Right lobe of liver (tissue), 6 donors: ENCODE measurements at regions not wholly inside any gene's neighbourhood (a gene's known extent, or its start where the extent isn't known, plus 50 kb on each side); places are given as distances from the start of the nearest gene placed in this dataset.

Experiments used
- ATAC-seq, 4 donors: fragments of 200-7000 bp; cut with Tn5 transposase; one replicate each; pipeline ENCODE4 v1.9.1; 2020; ENCODE audit warnings: mild to moderate bottlenecking in 4 of 4, moderate library complexity in 4 of 4
- DNase-seq, 3 donors: peaks; one replicate each; pipeline ENCODE4 v3.0.0-alpha.2; 2020
- H3K27ac ChIP-seq, 3 donors: fragments of 200-600 bp; one replicate each; pipeline ENCODE4 v1.8.0; 2022
- H3K27me3 ChIP-seq, 2 donors: fragments of 200-600 bp; one replicate each; pipeline ENCODE4 v1.8.0; 2022
- H3K36me3 ChIP-seq, 4 donors: fragments of 200-600 bp; sonication (generic) in 1 of 4; one replicate each; pipeline versions ENCODE4 v1.5.1 to v1.8.0; 2017 to 2022; ENCODE audit warnings: control low read depth in 1 of 4
- H3K4me1 ChIP-seq, 4 donors: fragments of 200-600 bp; sonication (generic) in 1 of 4; one replicate each; pipeline versions ENCODE4 v1.5.1 to v1.8.0; 2017 to 2022; ENCODE audit warnings: control low read depth in 1 of 4
- H3K4me3 ChIP-seq, 3 donors: fragments of 200-600 bp; one replicate each; pipeline ENCODE4 v1.8.0; 2022
- H3K9me3 ChIP-seq, 4 donors: fragments of 200-600 bp; sonication (generic) in 1 of 4; one replicate each; pipeline versions ENCODE4 v1.5.1 to v1.8.0; 2017 to 2022; ENCODE audit warnings: control low read depth in 1 of 4
- POLR2A ChIP-seq: fragments of 450-650 bp; IDR thresholded peaks from one replicate; pipeline ENCODE4 v1.6.1; 2017; ENCODE audit warnings: antibody characterized with exemption, mild to moderate bottlenecking
- WGBS: methylation state at CpG from one replicate; pipeline ENCODE4 v1.1.6; 2018; ENCODE audit warnings: low coverage, low lambda C conversion rate; ENCODE audit not compliant: insufficient coverage; ENCODE audit errors: missing lambda C conversion rate; 5-methylcytosine and 5-hydroxymethylcytosine counted together
- intact Hi-C, 2 donors: fragments of 100-400 bp; cut with DNase I; formaldehyde crosslinking; loops; one replicate each; pipeline versions ENCODE4 v1.11.2 to v1.14.1; 2022
- TF ChIP-seq, protein P1 (sequence below), 4 donors: fragments of 200-600 bp in 3 of 4; fragments of 450-650 bp in 1 of 4; IDR thresholded peaks; one replicate each; pipeline versions ENCODE4 v1.5.1 to v1.8.0; 2016 to 2022; ENCODE audit warnings: antibody characterized with exemption in 4 of 4, mild to moderate bottlenecking in 2 of 4
- donor health status: DM: no; HTN: yes; CAD: no.
- donor health status: DM: no; HTN: no; CAD: no.
- donor health status: DM: no; HTN: no; CAD: no.
- donor health status: DM: no; HTN: yes; CAD: no.
- donor health status: DM: no; HTN: yes; CAD: no.

DNA sequence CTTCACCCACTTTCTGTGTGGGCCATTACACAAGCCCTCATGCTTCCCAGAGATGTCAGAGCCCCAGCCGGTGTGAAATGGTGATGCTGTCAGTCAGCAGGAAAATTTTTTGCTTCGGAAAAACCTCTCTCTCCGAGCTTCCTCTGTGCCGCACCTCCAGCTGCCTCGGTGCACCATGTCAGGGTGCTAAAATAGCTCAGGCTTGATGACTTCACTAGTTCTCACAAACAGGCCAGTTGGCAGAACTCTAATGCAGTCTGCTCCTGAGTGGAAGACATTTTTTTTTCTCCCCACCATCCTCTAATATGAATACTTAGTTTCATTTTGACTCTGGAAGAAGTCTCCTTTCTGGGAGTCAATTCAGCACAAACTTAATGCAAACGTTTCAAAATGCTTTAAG is 71.3 kb downstream of the KLF12 start:
- intact Hi-C loops: no loop called here
- Histone ChIP-seq H3K4me1 (peaks cover 0 to 30% (median 5%) of the 10 kb centered on the region in 4 donors), H3K36me3 (no peaks in the 10 kb centered on the region), H3K27ac (peak overlapping the region in 1 of 3 donors; percentile 58), H3K4me3 (no peak overlapping the region), H3K27me3 (no peaks in the 10 kb centered on the region), H3K9me3 (peaks cover 0 to 3% (median 0%) of the 10 kb centered on the region in 4 donors)
- WGBS: 40% methylated on average over 6 of the region's 6 CpGs
- peak in 1 of 3 donors; percentile 22 for DNase-seq
- no peak for TF ChIP-seq POLR2A
- TF ChIP-seq, protein P1, sequence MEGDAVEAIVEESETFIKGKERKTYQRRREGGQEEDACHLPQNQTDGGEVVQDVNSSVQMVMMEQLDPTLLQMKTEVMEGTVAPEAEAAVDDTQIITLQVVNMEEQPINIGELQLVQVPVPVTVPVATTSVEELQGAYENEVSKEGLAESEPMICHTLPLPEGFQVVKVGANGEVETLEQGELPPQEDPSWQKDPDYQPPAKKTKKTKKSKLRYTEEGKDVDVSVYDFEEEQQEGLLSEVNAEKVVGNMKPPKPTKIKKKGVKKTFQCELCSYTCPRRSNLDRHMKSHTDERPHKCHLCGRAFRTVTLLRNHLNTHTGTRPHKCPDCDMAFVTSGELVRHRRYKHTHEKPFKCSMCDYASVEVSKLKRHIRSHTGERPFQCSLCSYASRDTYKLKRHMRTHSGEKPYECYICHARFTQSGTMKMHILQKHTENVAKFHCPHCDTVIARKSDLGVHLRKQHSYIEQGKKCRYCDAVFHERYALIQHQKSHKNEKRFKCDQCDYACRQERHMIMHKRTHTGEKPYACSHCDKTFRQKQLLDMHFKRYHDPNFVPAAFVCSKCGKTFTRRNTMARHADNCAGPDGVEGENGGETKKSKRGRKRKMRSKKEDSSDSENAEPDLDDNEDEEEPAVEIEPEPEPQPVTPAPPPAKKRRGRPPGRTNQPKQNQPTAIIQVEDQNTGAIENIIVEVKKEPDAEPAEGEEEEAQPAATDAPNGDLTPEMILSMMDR (IDR thresholded peaks at IDR 0.05): no peak
- peak; percentile 53 to 68 (median 59) for ATAC-seq

- H3K9me3 ChIP-seq: peaks cover 0 to 3% (median 0%) of the 10 kb centered on the region in 4 donors
- peak; percentile 61 to 74 (median 67) for ATAC-seq
- H3K4me1 ChIP-seq: peaks cover 0 to 27% (median 5%) of the 10 kb centered on the region in 4 donors
- H3K4me3 ChIP-seq: no peak overlapping the region
- H3K36me3 ChIP-seq: no peaks in the 10 kb centered on the region
- TF ChIP-seq, protein P1 (IDR thresholded peaks at IDR 0.05): no peak
- TF ChIP-seq POLR2A: no peak
- WGBS: 47% methylated on average over 3 of the region's 3 CpGs
- H3K27me3 ChIP-seq: no peaks in the 10 kb centered on the region
- no peak for DNase-seq
- peak overlapping the region in 2 of 3 donors; percentile 23 to 58 for H3K27ac ChIP-seq
- intact Hi-C loops: no loop called here
Observed at GRCh38 chr13:74061926-74062595, 72.1 kb downstream of the KLF12 start.

GRCh38 chr13:74056801-74057542 is 77.2 kb downstream of the KLF12 start:
- no peaks in the 10 kb centered on the region for H3K27me3 ChIP-seq
- 39% methylated on average over 5 of the region's 5 CpGs for WGBS
- peaks cover 0 to 11% (median 0%) of the 10 kb centered on the region in 4 donors for H3K4me1 ChIP-seq
- TF ChIP-seq, protein P1 (IDR thresholded peaks at IDR 0.05): no peak
- no peak for TF ChIP-seq POLR2A
- no peak overlapping the region for H3K27ac ChIP-seq
- H3K9me3 ChIP-seq: peaks cover 0 to 3% (median 0%) of the 10 kb centered on the region in 4 donors
- H3K4me3 ChIP-seq: no peak overlapping the region
- intact Hi-C loops: no loop called here
- no peaks in the 10 kb centered on the region for H3K36me3 ChIP-seq
- DNase-seq: no peak
- ATAC-seq: peak; percentile 11 to 48 (median 44)

DNA sequence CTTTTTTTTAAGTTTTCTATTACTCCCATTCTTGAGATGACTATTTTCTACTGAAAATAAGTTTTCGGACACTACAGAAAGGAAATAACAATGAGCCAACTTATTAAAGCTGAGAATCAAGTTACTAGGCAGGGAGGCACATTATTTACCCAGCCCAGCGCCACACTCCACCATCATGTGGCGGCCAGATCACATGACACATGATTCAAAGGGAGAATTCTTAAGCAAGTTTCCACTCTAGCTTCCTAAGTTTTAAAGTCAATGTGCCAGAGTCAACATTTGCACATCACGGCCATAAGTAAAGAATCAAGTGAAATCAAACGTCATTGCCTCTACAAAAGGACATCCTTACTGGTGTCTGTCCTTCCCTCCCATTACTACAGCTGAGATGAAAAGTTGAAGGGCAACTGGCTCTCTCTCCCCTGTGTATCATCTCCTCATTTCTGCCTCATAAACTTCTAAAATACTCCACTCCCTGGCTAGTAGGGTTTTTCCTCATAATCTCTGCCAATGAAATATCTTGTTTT is 81.7 kb downstream of the KLF12 start:
- ATAC-seq (peak in 3 of 4 donors; percentile 36 to 77 (median 58)), DNase-seq (no peak)

More for the DNA sequence above, 81.7 kb downstream of the KLF12 start:
- intact Hi-C loops: no loop called here
- Histone ChIP-seq H3K4me3 (no peak overlapping the region), H3K36me3 (no peaks in the 10 kb centered on the region), H3K27me3 (no peaks in the 10 kb centered on the region), H3K4me1 (peaks cover 0 to 11% (median 0%) of the 10 kb centered on the region in 4 donors), H3K27ac (peak overlapping the region in 1 of 3 donors; percentile 2), H3K9me3 (no peaks in the 10 kb centered on the region)
- TF ChIP-seq, protein P1 (IDR thresholded peaks at IDR 0.05): no peak
- TF ChIP-seq POLR2A: no peak
- 49% methylated on average over 5 of the region's 5 CpGs for WGBS
